Central memory CD8-positive, alpha-beta T cell (primary cell): ENCODE measurements at regions not wholly inside any gene's neighbourhood (a gene's known extent, or its start where the extent isn't known, plus 50 kb on each side); places are given as distances from the start of the nearest gene placed in this dataset.

ENCODE experiments used
- ATAC-seq: fragments of 150-1000 bp; cut with Tn5 transposase; replicated peaks from 2 replicates; pipeline ENCODE4 v1.10.0; 2022; ENCODE audit warnings: mild to moderate bottlenecking, moderate FRiP score, moderate number of reproducible peaks; ENCODE audit not compliant: poor library complexity, severe bottlenecking; ENCODE audit errors: extremely low read depth
- DNase-seq, 2 donors: peaks; one replicate each; pipeline ENCODE4 v3.0.0; 2021; ENCODE audit warnings: low spot score in 2 of 2
- H3K27ac Mint-ChIP-seq: one replicate; pipeline ENCODE4 v1.8.0; 2022; ENCODE audit warnings: low read depth, mild to moderate bottlenecking, moderate library complexity, mixed read lengths
- H3K27me3 Mint-ChIP-seq: one replicate; pipeline ENCODE4 v1.8.0; 2022; ENCODE audit warnings: mixed read lengths
- H3K36me3 Mint-ChIP-seq: one replicate; pipeline ENCODE4 v1.8.0; 2022; ENCODE audit warnings: mild to moderate bottlenecking, moderate library complexity, mixed read lengths; ENCODE audit not compliant: insufficient read depth
- H3K4me1 Mint-ChIP-seq: one replicate; pipeline ENCODE4 v1.8.0; 2022; ENCODE audit warnings: mixed read lengths
- H3K4me3 Mint-ChIP-seq: one replicate; pipeline ENCODE4 v1.8.0; 2022; ENCODE audit warnings: mild to moderate bottlenecking, moderate library complexity, mixed read lengths
- H3K9me3 Mint-ChIP-seq: one replicate; pipeline ENCODE4 v1.8.0; 2022; ENCODE audit warnings: mixed read lengths

DNA sequence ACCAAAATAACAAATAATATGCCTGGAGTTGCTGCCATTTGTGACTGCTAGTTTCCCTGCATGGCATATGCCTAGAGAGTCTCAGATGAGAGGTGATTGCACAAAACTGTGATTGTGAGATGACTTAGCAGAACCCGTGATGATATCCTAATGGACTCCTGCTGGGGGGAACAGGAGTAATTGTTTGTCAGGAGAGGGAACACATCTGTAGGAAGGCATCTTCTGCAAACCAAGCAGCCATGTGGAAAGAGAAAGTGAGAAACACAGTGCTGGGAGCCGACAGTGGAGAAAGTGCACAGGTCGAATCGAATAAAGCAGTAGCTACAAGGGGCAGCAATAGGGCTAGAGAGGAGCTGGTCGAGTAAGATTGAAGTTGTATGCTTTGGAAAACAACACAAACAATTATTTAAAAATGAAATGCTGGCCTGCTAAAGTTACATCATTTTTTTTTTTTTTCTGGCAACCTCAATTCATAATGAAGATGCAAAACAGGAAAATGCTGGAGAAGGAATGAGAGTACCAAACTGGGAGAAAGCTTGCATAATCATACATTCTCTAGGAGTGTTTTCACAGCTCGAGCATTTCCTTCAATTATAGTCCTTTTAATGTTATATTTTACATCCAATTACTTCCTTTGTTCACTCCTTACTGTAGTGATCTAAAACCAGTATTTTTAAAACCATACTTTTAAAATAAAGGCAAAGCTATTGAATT, 494.2 kb upstream of the AGTR1 start:
- Mint-ChIP-seq H3K4me3 (no peak overlapping the region), H3K36me3 (no peaks in the 10 kb centered on the region), H3K9me3 (peaks cover 15% of the 10 kb centered on the region), H3K27ac (no peak overlapping the region), H3K27me3 (no peaks in the 10 kb centered on the region), H3K4me1 (no peaks in the 10 kb centered on the region)
- DNase-seq, result no peak
- ATAC-seq, result no peak

DNA sequence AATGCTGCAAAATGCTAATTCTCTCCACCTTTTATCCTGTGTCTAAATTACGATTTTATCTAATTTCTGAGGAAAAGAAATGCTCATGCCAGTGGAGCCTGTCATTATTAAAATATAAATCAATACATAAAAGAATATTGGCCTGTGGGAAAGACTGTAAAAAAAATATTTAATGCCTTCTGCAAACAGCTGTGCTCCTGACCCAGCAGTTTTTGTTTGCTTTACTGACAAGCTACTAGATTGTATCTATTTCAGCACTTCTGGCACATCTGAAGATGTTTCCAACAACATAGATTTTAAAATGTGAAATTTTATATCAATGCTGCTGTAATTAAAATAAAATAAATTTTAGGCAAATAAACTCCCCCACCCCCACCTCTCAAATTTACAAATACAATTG, 493.6 kb upstream of the AGTR1 start:
- Mint-ChIP-seq H3K27me3 (no peaks in the 10 kb centered on the region), H3K9me3 (peaks cover 15% of the 10 kb centered on the region), H3K4me3 (no peak overlapping the region), H3K4me1 (no peaks in the 10 kb centered on the region), H3K36me3 (no peaks in the 10 kb centered on the region), H3K27ac (no peak overlapping the region)
- no peak for ATAC-seq
- DNase-seq, result no peak

GRCh38 chr3:148205977-148206376, 491.7 kb upstream of the AGTR1 start:
- Mint-ChIP-seq H3K4me1 (no peaks in the 10 kb centered on the region), H3K9me3 (peaks cover 5% of the 10 kb centered on the region), H3K27ac (no peak overlapping the region), H3K4me3 (no peak overlapping the region), H3K27me3 (no peaks in the 10 kb centered on the region), H3K36me3 (peaks cover 3% of the 10 kb centered on the region)
- no peak for ATAC-seq
- DNase-seq, result no peak

- Mint-ChIP-seq H3K36me3 (peaks cover 3% of the 10 kb centered on the region), H3K4me3 (no peak overlapping the region), H3K4me1 (no peaks in the 10 kb centered on the region), H3K9me3 (peaks cover 4% of the 10 kb centered on the region), H3K27ac (no peak overlapping the region), H3K27me3 (no peaks in the 10 kb centered on the region)
- DNase-seq, result no peak
- no peak for ATAC-seq
These were observed 491.3 kb upstream of the AGTR1 start for GRCh38 chr3:148206446-148206845.

DNA sequence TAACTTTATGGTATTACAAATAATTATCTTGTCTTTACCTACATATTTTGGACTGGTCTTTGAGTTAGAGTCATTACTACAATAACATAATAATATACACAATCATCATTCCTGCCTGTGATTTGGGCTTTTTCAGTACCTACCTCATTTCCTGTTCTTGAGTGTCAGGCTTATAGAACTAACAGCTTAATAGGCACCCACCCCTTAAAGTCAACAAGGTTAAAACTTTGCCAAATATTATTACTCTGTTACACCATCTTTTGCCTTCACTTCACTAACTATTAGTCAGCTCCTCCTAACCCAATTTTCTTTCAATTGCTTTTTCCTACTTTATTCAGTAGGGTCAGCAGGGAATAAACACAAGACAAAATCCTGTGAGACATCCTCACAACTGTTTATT, 488.7 kb upstream of the AGTR1 start:
- Mint-ChIP-seq H3K9me3 (peaks cover 4% of the 10 kb centered on the region), H3K27me3 (no peaks in the 10 kb centered on the region)

DNA sequence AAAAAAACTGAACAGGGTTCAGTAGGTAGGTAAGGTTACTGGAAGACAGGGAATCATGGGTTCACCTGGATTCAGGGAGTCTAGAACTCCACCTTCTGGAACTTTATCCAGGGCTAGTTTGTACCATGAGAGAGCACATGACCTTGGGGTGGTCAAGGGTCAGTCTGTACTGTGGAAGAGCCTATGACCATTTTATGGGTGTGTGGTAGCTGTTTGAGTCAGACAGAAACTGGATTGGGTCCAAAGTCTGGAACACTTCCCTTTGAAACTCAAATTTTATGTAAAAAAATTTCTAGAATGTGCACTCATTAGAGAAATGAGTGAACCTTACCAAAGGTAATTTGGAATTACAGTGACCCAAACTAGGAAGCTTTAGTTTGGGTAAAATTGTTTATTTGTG, 486.0 kb upstream of the AGTR1 start:
- DNase-seq (no peak), ATAC-seq (no peak)
- Mint-ChIP-seq H3K27me3 (no peaks in the 10 kb centered on the region), H3K4me1 (no peaks in the 10 kb centered on the region), H3K36me3 (peaks cover 3% of the 10 kb centered on the region), H3K9me3 (peaks cover 4% of the 10 kb centered on the region), H3K27ac (no peak overlapping the region), H3K4me3 (no peak overlapping the region)

More for the DNA sequence above, 488.7 kb upstream of the AGTR1 start:
- no peak overlapping the region for H3K4me3 Mint-ChIP-seq
- DNase-seq (no peak), ATAC-seq (no peak)
- H3K36me3 Mint-ChIP-seq, result peaks cover 3% of the 10 kb centered on the region
- H3K4me1 Mint-ChIP-seq, result no peaks in the 10 kb centered on the region
- H3K27ac Mint-ChIP-seq, result no peak overlapping the region

GRCh38 chr3:148214705-148215104, 483.0 kb upstream of the AGTR1 start:
- H3K4me1 Mint-ChIP-seq, result no peaks in the 10 kb centered on the region
- ATAC-seq (no peak), DNase-seq (no peak)
- H3K9me3 Mint-ChIP-seq, result peaks cover 14% of the 10 kb centered on the region
- H3K27ac Mint-ChIP-seq, result no peak overlapping the region
- H3K27me3 Mint-ChIP-seq, result no peaks in the 10 kb centered on the region
- H3K36me3 Mint-ChIP-seq, result no peaks in the 10 kb centered on the region
- no peak overlapping the region for H3K4me3 Mint-ChIP-seq

- H3K27ac Mint-ChIP-seq, result no peak overlapping the region
- no peak for ATAC-seq
- H3K9me3 Mint-ChIP-seq, result peaks cover 10% of the 10 kb centered on the region
- H3K4me3 Mint-ChIP-seq, result no peak overlapping the region
- no peaks in the 10 kb centered on the region for H3K27me3 Mint-ChIP-seq
- H3K36me3 Mint-ChIP-seq, result no peaks in the 10 kb centered on the region
- H3K4me1 Mint-ChIP-seq, result no peaks in the 10 kb centered on the region
- no peak for DNase-seq
These were observed 480.4 kb upstream of the AGTR1 start for GRCh38 chr3:148217317-148217716.

DNA sequence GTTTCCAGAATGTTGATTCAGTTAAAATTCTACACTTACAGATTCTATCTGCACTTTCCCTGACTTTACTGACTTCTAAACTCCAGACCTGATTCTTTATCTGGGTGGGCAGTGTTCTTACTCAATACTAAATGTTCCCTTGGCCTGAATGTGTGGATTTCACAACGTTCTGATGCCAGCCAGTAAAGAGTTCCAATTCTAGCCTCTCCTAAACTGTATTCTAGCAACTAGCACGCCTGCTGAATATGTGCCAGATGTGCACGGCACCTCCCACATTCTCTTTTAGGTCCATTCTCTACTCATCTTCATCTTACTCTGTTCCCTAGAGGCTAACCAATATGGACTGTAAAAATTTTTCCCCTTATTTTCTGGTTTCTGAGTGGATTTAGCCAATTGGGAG, 479.5 kb upstream of the AGTR1 start:
- Mint-ChIP-seq H3K9me3 (peaks cover 10% of the 10 kb centered on the region), H3K4me1 (no peaks in the 10 kb centered on the region), H3K27me3 (no peaks in the 10 kb centered on the region), H3K36me3 (no peaks in the 10 kb centered on the region), H3K27ac (no peak overlapping the region), H3K4me3 (no peak overlapping the region)
- ATAC-seq, result no peak
- no peak for DNase-seq

GRCh38 chr3:148219999-148220398, 477.7 kb upstream of the AGTR1 start:
- no peaks in the 10 kb centered on the region for H3K36me3 Mint-ChIP-seq
- H3K27me3 Mint-ChIP-seq, result no peaks in the 10 kb centered on the region
- no peak for DNase-seq
- H3K4me3 Mint-ChIP-seq, result no peak overlapping the region
- H3K4me1 Mint-ChIP-seq, result no peaks in the 10 kb centered on the region
- peaks cover 10% of the 10 kb centered on the region for H3K9me3 Mint-ChIP-seq
- no peak for ATAC-seq
- H3K27ac Mint-ChIP-seq, result no peak overlapping the region

GRCh38 chr3:148221303-148221702, 476.4 kb upstream of the AGTR1 start:
- DNase-seq, result no peak
- no peak overlapping the region for H3K27ac Mint-ChIP-seq
- no peaks in the 10 kb centered on the region for H3K27me3 Mint-ChIP-seq
- H3K4me1 Mint-ChIP-seq, result no peaks in the 10 kb centered on the region
- no peak for ATAC-seq
- H3K4me3 Mint-ChIP-seq, result no peak overlapping the region
- no peaks in the 10 kb centered on the region for H3K36me3 Mint-ChIP-seq
- peaks cover 10% of the 10 kb centered on the region for H3K9me3 Mint-ChIP-seq

DNA sequence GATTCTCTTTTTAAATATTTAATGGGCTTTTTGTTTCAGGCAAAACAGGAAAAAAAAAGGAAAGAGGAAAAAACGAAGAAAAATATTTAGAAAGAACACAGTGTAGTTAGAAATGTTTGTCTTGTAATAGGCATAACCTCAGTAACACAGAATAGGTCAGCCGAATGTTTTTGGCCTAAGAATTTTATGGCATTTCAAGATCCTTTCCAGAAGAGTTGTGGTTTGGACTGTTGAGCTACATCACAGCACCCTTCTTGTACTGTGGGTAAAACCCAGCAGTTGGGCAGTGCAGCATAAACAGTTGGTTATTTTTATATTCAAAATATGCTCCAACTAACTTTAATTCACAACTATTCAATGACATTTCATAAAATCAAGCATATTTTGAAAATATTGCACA, 474.4 kb upstream of the AGTR1 start:
- no peak overlapping the region for H3K4me3 Mint-ChIP-seq
- DNase-seq (no peak), ATAC-seq (no peak)
- no peaks in the 10 kb centered on the region for H3K4me1 Mint-ChIP-seq
- no peaks in the 10 kb centered on the region for H3K27me3 Mint-ChIP-seq
- no peaks in the 10 kb centered on the region for H3K36me3 Mint-ChIP-seq
- H3K27ac Mint-ChIP-seq, result no peak overlapping the region
- peaks cover 8% of the 10 kb centered on the region for H3K9me3 Mint-ChIP-seq

- Mint-ChIP-seq H3K4me1 (no peaks in the 10 kb centered on the region), H3K9me3 (no peaks in the 10 kb centered on the region)
These were observed 471.5 kb upstream of the AGTR1 start for GRCh38 chr3:148226246-148226645.

More at GRCh38 chr3:148226246-148226645, 471.5 kb upstream of the AGTR1 start:
- no peaks in the 10 kb centered on the region for H3K27me3 Mint-ChIP-seq
- DNase-seq, result no peak
- H3K27ac Mint-ChIP-seq, result no peak overlapping the region
- no peak for ATAC-seq
- no peak overlapping the region for H3K4me3 Mint-ChIP-seq
- no peaks in the 10 kb centered on the region for H3K36me3 Mint-ChIP-seq
